ENCODE measurements at regions not wholly inside any gene's neighbourhood (a gene's known extent, or its start where the extent isn't known, plus 50 kb on each side); places are given as distances from the start of the nearest gene placed in this dataset.

- TF ChIP-seq CTCF (IDR thresholded peaks at IDR 0.05; ENCODE audit: insufficient read depth, low read length, poor library complexity, severe bottlenecking) (no peak), EZH2phosphoT487 (conservative IDR thresholded peaks at IDR 0.05; ENCODE audit: low read length) (no peak)
Observed at GRCh38 chr1:4000811-4001251, 100.8 kb upstream of the C1orf174 start.
